Panc1 (cell line): ENCODE measurements at regions not wholly inside any gene's neighbourhood (a gene's known extent, or its start where the extent isn't known, plus 50 kb on each side); places are given as distances from the start of the nearest gene placed in this dataset.

ENCODE experiments used
- ATAC-seq: fragments of 200-7000 bp; cut with Tn5 transposase; 2 replicates; pipeline ENCODE4 v1.9.1; 2020; ENCODE audit warnings: mild to moderate bottlenecking, moderate library complexity
- BruUV-seq: library from RNA; stranded (reverse); fragments of 400-500 nt; replicated peaks from 2 replicates; lab custom pipeline; 2021; lab: Mats Ljungman, UMichigan
- CTCF ChIA-PET: fragments of 300-600 bp; sonication (Branson Sonifier 250); formaldehyde crosslinking; loops from one replicate; lab custom pipeline; 2022; ENCODE audit warnings: antibody characterized with exemption; lab: Charles Lee
- POLR2A ChIA-PET: fragments of 300-600 bp; sonication (Branson Sonifier 250); formaldehyde crosslinking; loops from one replicate; lab custom pipeline; 2022; ENCODE audit warnings: antibody characterized with exemption; lab: Charles Lee
- DNase-seq: peaks from one replicate; pipeline ENCODE4 v3.0.0-alpha.2; 2010; ENCODE audit warnings: low read depth, low spot score
- H3K27ac ChIP-seq: 2 replicates; pipeline ENCODE4 v1.5.1; 2011; ENCODE audit warnings: mild to moderate bottlenecking, low read length, inconsistent platforms
- H3K27me3 ChIP-seq: fragments of 200-500 bp; sonication (Bioruptor generic); 2 replicates; pipeline ENCODE4 v1.6.0; 2014; ENCODE audit warnings: low read length, inconsistent platforms; ENCODE audit not compliant: control insufficient read depth, insufficient read depth
- H3K36me3 ChIP-seq: fragments of 200-500 bp; sonication (Bioruptor generic); 2 replicates; pipeline ENCODE4 v1.5.1; 2014; ENCODE audit warnings: inconsistent platforms, mild to moderate bottlenecking, low read length, moderate library complexity; ENCODE audit not compliant: control insufficient read depth, insufficient read depth
- H3K4me1 ChIP-seq: 2 replicates; pipeline ENCODE4 v1.5.1; 2011; ENCODE audit warnings: inconsistent platforms, mild to moderate bottlenecking, low read length, moderate library complexity; ENCODE audit not compliant: control insufficient read depth, insufficient read depth
- H3K4me3 ChIP-seq, 2 experiments: 2 replicates each; pipeline ENCODE4 v1.5.1; 2011 to 2012; ENCODE audit warnings: low read depth in 2 of 2, low read length in 2 of 2, mild to moderate bottlenecking in 2 of 2, inconsistent platforms in 1 of 2, moderate library complexity in 1 of 2
- H3K9me3 ChIP-seq: fragments of 200-500 bp; sonication (Bioruptor generic); 2 replicates; pipeline ENCODE4 v1.5.1; 2014; ENCODE audit warnings: low read depth, mild to moderate bottlenecking, inconsistent platforms, low read length, moderate library complexity; ENCODE audit not compliant: control insufficient read depth, insufficient read depth
- CTCF ChIP-seq: fragments of 450-650 bp; IDR thresholded peaks from 2 replicates; pipeline ENCODE4 v1.5.1; 2017; ENCODE audit warnings: mild to moderate bottlenecking
- POLR2AphosphoS5 ChIP-seq: IDR thresholded peaks from 2 replicates; pipeline ENCODE4 v1.6.1; 2012; ENCODE audit warnings: mild to moderate bottlenecking, low read depth, low read length, moderate library complexity
- SIN3A ChIP-seq: IDR thresholded peaks from 2 replicates; pipeline ENCODE4 v1.6.1; 2012; ENCODE audit warnings: low read depth, mild to moderate bottlenecking, low read length, moderate library complexity, borderline replicate concordance; ENCODE audit not compliant: insufficient read depth
- TCF7L2 ChIP-seq: IDR thresholded peaks from 2 replicates; pipeline ENCODE4 v1.6.1; 2011; ENCODE audit warnings: mild to moderate bottlenecking, low read depth, low read length, inconsistent platforms
- in situ Hi-C: cut with HindIII; loops from 2 replicates; pipeline ENCODE4 v1.10.0; 2016; ENCODE audit warnings: low sequenced_read_pairs, low pct_unique_long_range_greater_than_20kb
- intact Hi-C: fragments of 100-400 bp; cut with micrococcal nuclease; formaldehyde crosslinking; loops from one replicate; pipeline ENCODE4 v1.10.0; 2022; ENCODE audit not compliant: unreplicated experiment
- TF ChIP-seq, protein P1 (sequence below), 2 experiments: IDR thresholded peaks; 2 replicates each; pipeline ENCODE4 v1.6.1; 2011 to 2012; ENCODE audit warnings: low read depth in 2 of 2, control low read depth in 1 of 2, low read length in 1 of 2, mild to moderate bottlenecking in 1 of 2, moderate library complexity in 1 of 2; ENCODE audit not compliant: insufficient read depth in 1 of 2

- H3K4me3 ChIP-seq = no peak overlapping the region
- ChIA-PET POLR2A (no interaction called here), CTCF (interaction anchor here (0.6 kb wide), 1 partner anchor 129 kb away, joined by 4 read pairs; no protein-coding TSS in a partner anchor)
- no TSS peak for BruUV-seq
- TF ChIP-seq SIN3A (no peak), CTCF (no peak), POLR2AphosphoS5 (no peak), TCF7L2 (no peak)
- TF ChIP-seq, protein P1, sequence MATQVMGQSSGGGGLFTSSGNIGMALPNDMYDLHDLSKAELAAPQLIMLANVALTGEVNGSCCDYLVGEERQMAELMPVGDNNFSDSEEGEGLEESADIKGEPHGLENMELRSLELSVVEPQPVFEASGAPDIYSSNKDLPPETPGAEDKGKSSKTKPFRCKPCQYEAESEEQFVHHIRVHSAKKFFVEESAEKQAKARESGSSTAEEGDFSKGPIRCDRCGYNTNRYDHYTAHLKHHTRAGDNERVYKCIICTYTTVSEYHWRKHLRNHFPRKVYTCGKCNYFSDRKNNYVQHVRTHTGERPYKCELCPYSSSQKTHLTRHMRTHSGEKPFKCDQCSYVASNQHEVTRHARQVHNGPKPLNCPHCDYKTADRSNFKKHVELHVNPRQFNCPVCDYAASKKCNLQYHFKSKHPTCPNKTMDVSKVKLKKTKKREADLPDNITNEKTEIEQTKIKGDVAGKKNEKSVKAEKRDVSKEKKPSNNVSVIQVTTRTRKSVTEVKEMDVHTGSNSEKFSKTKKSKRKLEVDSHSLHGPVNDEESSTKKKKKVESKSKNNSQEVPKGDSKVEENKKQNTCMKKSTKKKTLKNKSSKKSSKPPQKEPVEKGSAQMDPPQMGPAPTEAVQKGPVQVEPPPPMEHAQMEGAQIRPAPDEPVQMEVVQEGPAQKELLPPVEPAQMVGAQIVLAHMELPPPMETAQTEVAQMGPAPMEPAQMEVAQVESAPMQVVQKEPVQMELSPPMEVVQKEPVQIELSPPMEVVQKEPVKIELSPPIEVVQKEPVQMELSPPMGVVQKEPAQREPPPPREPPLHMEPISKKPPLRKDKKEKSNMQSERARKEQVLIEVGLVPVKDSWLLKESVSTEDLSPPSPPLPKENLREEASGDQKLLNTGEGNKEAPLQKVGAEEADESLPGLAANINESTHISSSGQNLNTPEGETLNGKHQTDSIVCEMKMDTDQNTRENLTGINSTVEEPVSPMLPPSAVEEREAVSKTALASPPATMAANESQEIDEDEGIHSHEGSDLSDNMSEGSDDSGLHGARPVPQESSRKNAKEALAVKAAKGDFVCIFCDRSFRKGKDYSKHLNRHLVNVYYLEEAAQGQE (IDR thresholded peaks at IDR 0.05; ENCODE audit: insufficient read depth in 1 of 2, low read depth in 2 of 2, low read length in 1 of 2) = no peak
- no peaks in the 10 kb centered on the region for H3K9me3 ChIP-seq
- no peak for DNase-seq
- no peaks in the 10 kb centered on the region for H3K4me1 ChIP-seq
- H3K36me3 ChIP-seq = no peaks in the 10 kb centered on the region
- peaks cover 17% of the 10 kb centered on the region for H3K27me3 ChIP-seq
- no peak overlapping the region for H3K27ac ChIP-seq
- in situ Hi-C loops (no loop called here), intact Hi-C loops (no loop called here)
- no peak for ATAC-seq
These were observed 155.2 kb upstream of the KCNG1 start for GRCh38 chr20:51178153-51178552.

- BruUV-seq = no TSS peak
- H3K36me3 ChIP-seq = no peaks in the 10 kb centered on the region
- ATAC-seq (no peak), DNase-seq (no peak)
- H3K4me3 ChIP-seq = no peak overlapping the region
- intact Hi-C loops (no loop called here), in situ Hi-C loops (no loop called here)
- no peaks in the 10 kb centered on the region for H3K9me3 ChIP-seq
- CTCF ChIA-PET = no interaction called here
- TF ChIP-seq TCF7L2 (no peak), POLR2AphosphoS5 (no peak), SIN3A (no peak), CTCF (no peak)
- TF ChIP-seq, protein P1 (IDR thresholded peaks at IDR 0.05; ENCODE audit: insufficient read depth in 1 of 2, low read depth in 2 of 2, low read length in 1 of 2) = no peak
- no peak overlapping the region for H3K27ac ChIP-seq
- no peaks in the 10 kb centered on the region for H3K4me1 ChIP-seq
- POLR2A ChIA-PET = interaction anchor here (0.6 kb wide), 1 partner anchor 384 kb away, joined by 9 read pairs; no protein-coding TSS in a partner anchor
- peaks cover 19% of the 10 kb centered on the region for H3K27me3 ChIP-seq
These were observed 154.0 kb upstream of the KCNG1 start for GRCh38 chr20:51176876-51177275.
